ENCODE measurements at regions not wholly inside any gene's neighbourhood (a gene's known extent, or its start where the extent isn't known, plus 50 kb on each side); places are given as distances from the start of the nearest gene placed in this dataset.

- no peak overlapping the region for H3K27ac ChIP-seq
- no peak for TF ChIP-seq ZFX (IDR thresholded peaks at IDR 0.05)
- peak; percentile 71 for TF ChIP-seq CTCF (conservative IDR thresholded peaks at IDR 0.05)
Observed at GRCh38 chr4:182089326-182089725, 153.9 kb upstream of the TENM3 start.

GRCh38 chr4:182090186-182090585, 153.0 kb upstream of the TENM3 start:
- no peak overlapping the region for H3K27ac ChIP-seq
- TF ChIP-seq ZFX (IDR thresholded peaks at IDR 0.05) (no peak), CTCF (conservative IDR thresholded peaks at IDR 0.05) (no peak)

- TF ChIP-seq ZFX (IDR thresholded peaks at IDR 0.05): no peak
- TF ChIP-seq CTCF (conservative IDR thresholded peaks at IDR 0.05): no peak
- H3K27ac ChIP-seq: no peak overlapping the region
Observed at GRCh38 chr4:182091128-182091527, 152.1 kb upstream of the TENM3 start.

- TF ChIP-seq CTCF (conservative IDR thresholded peaks at IDR 0.05) (no peak), ZFX (IDR thresholded peaks at IDR 0.05) (no peak)
- H3K27ac ChIP-seq: no peak overlapping the region
Observed at GRCh38 chr4:182093431-182093831, 149.8 kb upstream of the TENM3 start.

GRCh38 chr4:182093935-182094334, 149.3 kb upstream of the TENM3 start:
- no peak overlapping the region for H3K27ac ChIP-seq
- TF ChIP-seq CTCF (conservative IDR thresholded peaks at IDR 0.05) (no peak), ZFX (IDR thresholded peaks at IDR 0.05) (no peak)

- no peak overlapping the region for H3K27ac ChIP-seq
- TF ChIP-seq ZFX (IDR thresholded peaks at IDR 0.05): no peak
- no peak for TF ChIP-seq CTCF (conservative IDR thresholded peaks at IDR 0.05)
Observed at GRCh38 chr4:182101618-182102017, 141.6 kb upstream of the TENM3 start.

GRCh38 chr4:182102576-182102975, 140.6 kb upstream of the TENM3 start:
- no peak overlapping the region for H3K27ac ChIP-seq
- TF ChIP-seq ZFX (IDR thresholded peaks at IDR 0.05) (no peak), CTCF (conservative IDR thresholded peaks at IDR 0.05) (no peak)

Data from C4-2B (cell line).